Suprapubic skin (tissue), 4 donors: ENCODE measurements at regions not wholly inside any gene's neighbourhood (a gene's known extent, or its start where the extent isn't known, plus 50 kb on each side); places are given as distances from the start of the nearest gene placed in this dataset.

ENCODE experiments used
- DNase-seq, 2 donors: peaks; one replicate each; pipeline ENCODE4 v3.0.0-alpha.2; 2019; ENCODE audit warnings: low spot score in 2 of 2
- H3K27ac ChIP-seq: fragments of 200-600 bp; sonication (generic); one replicate; pipeline ENCODE4 v1.5.1; 2019
- H3K27me3 ChIP-seq: fragments of 200-600 bp; sonication (generic); one replicate; pipeline ENCODE4 v1.5.1; 2019
- H3K36me3 ChIP-seq: fragments of 200-600 bp; sonication (generic); one replicate; pipeline ENCODE4 v1.5.1; 2019
- H3K4me1 ChIP-seq: fragments of 200-600 bp; sonication (generic); one replicate; pipeline ENCODE4 v1.5.1; 2019
- H3K4me3 ChIP-seq: fragments of 200-600 bp; sonication (generic); one replicate; pipeline ENCODE4 v1.5.1; 2019; ENCODE audit warnings: mild to moderate bottlenecking
- H3K9me3 ChIP-seq: fragments of 200-600 bp; sonication (generic); one replicate; pipeline ENCODE4 v1.5.1; 2019
- CTCF ChIP-seq, 2 donors: fragments of 200-600 bp in 1 of 2; fragments of 450-650 bp in 1 of 2; sonication (generic) in 1 of 2; IDR thresholded peaks; one replicate each; pipeline ENCODE4 v1.5.1; 2016 to 2019; ENCODE audit warnings: antibody characterized with exemption in 2 of 2, mild to moderate bottlenecking in 1 of 2, moderate library complexity in 1 of 2
- EP300 ChIP-seq: sonication (generic); formaldehyde crosslinking; IDR thresholded peaks from one replicate; pipeline ENCODE4 v1.6.1; 2017; ENCODE audit warnings: antibody characterized with exemption
- POLR2A ChIP-seq, 2 donors: fragments of 450-650 bp; IDR thresholded peaks; one replicate each; pipeline ENCODE4 v1.6.1; 2017; ENCODE audit warnings: antibody characterized with exemption in 2 of 2, mild to moderate bottlenecking in 2 of 2, moderate library complexity in 2 of 2
- POLR2AphosphoS5 ChIP-seq, 3 donors: sonication (generic); formaldehyde crosslinking; IDR thresholded peaks; one replicate each; pipeline ENCODE4 v1.6.1; 2017; ENCODE audit warnings: antibody characterized with exemption in 3 of 3
- WGBS: methylation state at CpG from one replicate; pipeline ENCODE4 v1.1.5; 2018; 5-methylcytosine and 5-hydroxymethylcytosine counted together

- 53% methylated on average over 1 of the region's 1 CpG for WGBS
- TF ChIP-seq CTCF (IDR thresholded peaks at IDR 0.05) (no peak), EP300 (no peak)
Measured at GRCh38 chr2:41835401-41835800, 212.4 kb upstream of the PKDCC start.

GRCh38 chr2:41836948-41837347 is 210.9 kb upstream of the PKDCC start:
- Histone ChIP-seq H3K27ac (no peak overlapping the region), H3K4me1 (peaks cover 14% of the 10 kb centered on the region), H3K27me3 (peaks cover 8% of the 10 kb centered on the region), H3K4me3 (no peak overlapping the region), H3K36me3 (no peaks in the 10 kb centered on the region), H3K9me3 (no peaks in the 10 kb centered on the region)
- WGBS, result 12% methylated on average over 4 of the region's 4 CpGs
- TF ChIP-seq CTCF (IDR thresholded peaks at IDR 0.05) (no peak), EP300 (no peak), POLR2AphosphoS5 (IDR thresholded peaks at IDR 0.05) (no peak), POLR2A (IDR thresholded peaks at IDR 0.05) (no peak)
- DNase-seq, result no peak

More at GRCh38 chr2:41835401-41835800, 212.4 kb upstream of the PKDCC start:
- peaks cover 8% of the 10 kb centered on the region for H3K27me3 ChIP-seq
- no peaks in the 10 kb centered on the region for H3K9me3 ChIP-seq
- no peaks in the 10 kb centered on the region for H3K36me3 ChIP-seq
- DNase-seq, result no peak
- no peak overlapping the region for H3K4me3 ChIP-seq
- H3K4me1 ChIP-seq, result peaks cover 3% of the 10 kb centered on the region
- H3K27ac ChIP-seq, result no peak overlapping the region

GRCh38 chr2:41837610-41838009 is 210.2 kb upstream of the PKDCC start:
- Histone ChIP-seq H3K27ac (no peak overlapping the region), H3K9me3 (no peaks in the 10 kb centered on the region), H3K4me1 (peaks cover 15% of the 10 kb centered on the region), H3K27me3 (peaks cover 8% of the 10 kb centered on the region), H3K4me3 (no peak overlapping the region), H3K36me3 (no peaks in the 10 kb centered on the region)
- no peak for DNase-seq
- TF ChIP-seq CTCF (IDR thresholded peaks at IDR 0.05) (no peak), EP300 (no peak), POLR2A (IDR thresholded peaks at IDR 0.05) (no peak), POLR2AphosphoS5 (IDR thresholded peaks at IDR 0.05) (no peak)

GRCh38 chr2:41840702-41841551 is 206.9 kb upstream of the PKDCC start:
- Histone ChIP-seq H3K27me3 (peaks cover 8% of the 10 kb centered on the region), H3K36me3 (no peaks in the 10 kb centered on the region), H3K27ac (peak overlapping the region; percentile 80), H3K4me1 (peaks cover 15% of the 10 kb centered on the region), H3K4me3 (peak overlapping the region; percentile 64), H3K9me3 (no peaks in the 10 kb centered on the region)
- peak; percentile 97 to 99 for DNase-seq
- TF ChIP-seq EP300, result no peak
- no peak for TF ChIP-seq POLR2AphosphoS5 (IDR thresholded peaks at IDR 0.05)
- TF ChIP-seq POLR2A (IDR thresholded peaks at IDR 0.05), result peak in 1 of 2 donors; percentile 57
- TF ChIP-seq CTCF (IDR thresholded peaks at IDR 0.05), result peak; percentile 96
- WGBS, result 1% methylated on average over 44 of the region's 48 CpGs

- TF ChIP-seq CTCF (IDR thresholded peaks at IDR 0.05) (no peak), POLR2AphosphoS5 (IDR thresholded peaks at IDR 0.05) (no peak), POLR2A (IDR thresholded peaks at IDR 0.05) (no peak), EP300 (no peak)
- WGBS, result 44% methylated on average over 1 of the region's 1 CpG
- no peaks in the 10 kb centered on the region for H3K36me3 ChIP-seq
- peaks cover 11% of the 10 kb centered on the region for H3K4me1 ChIP-seq
- no peak overlapping the region for H3K27ac ChIP-seq
- H3K27me3 ChIP-seq, result no peaks in the 10 kb centered on the region
- H3K9me3 ChIP-seq, result no peaks in the 10 kb centered on the region
- no peak overlapping the region for H3K4me3 ChIP-seq
- no peak for DNase-seq
Measured at GRCh38 chr2:41846962-41847361, 200.9 kb upstream of the PKDCC start.
